ENCODE measurements at regions not wholly inside any gene's neighbourhood (a gene's known extent, or its start where the extent isn't known, plus 50 kb on each side); places are given as distances from the start of the nearest gene placed in this dataset.
"Not testable (repeated sequence)": the region's sequence is repeated elsewhere in the genome, so short reads cannot be mapped to it uniquely, and the experiment has no call there.

- no peak for TF ChIP-seq CTCF (IDR thresholded peaks at IDR 0.05)
- TF ChIP-seq POLR2AphosphoS5 (IDR thresholded peaks at IDR 0.05; ENCODE audit: insufficient read depth in 1 of 2, low read depth in 1 of 2): no peak
- TF ChIP-seq POLR2A (IDR thresholded peaks at IDR 0.05): no peak
- Histone ChIP-seq H3K9me3 (no peaks in the 10 kb centered on the region), H3K4me1 (no peaks in the 10 kb centered on the region), H3K4me3 (no peak overlapping the region), H3K27me3 (no peaks in the 10 kb centered on the region), H3K36me3 (no peaks in the 10 kb centered on the region), H3K27ac (no peak overlapping the region)
- intact Hi-C loops (cut with DNase I): no loop called here
- no peak for DNase-seq (ENCODE audit: extremely low spot score in 2 of 2)
Observed at GRCh38 chr11:67795746-67796145, 121.3 kb upstream of the ALDH3B2 start.

- DNase-seq (ENCODE audit: extremely low spot score in 2 of 2); H3K4me3 ChIP-seq; intact Hi-C loops (cut with DNase I); H3K9me3 ChIP-seq; H3K27ac ChIP-seq; H3K27me3 ChIP-seq; H3K4me1 ChIP-seq; H3K36me3 ChIP-seq: not testable (repeated sequence)
Observed at GRCh38 chr11:67793750-67794149, 119.3 kb upstream of the ALDH3B2 start.

- H3K4me1 ChIP-seq; H3K36me3 ChIP-seq; H3K27me3 ChIP-seq; intact Hi-C loops (cut with DNase I); H3K4me3 ChIP-seq; H3K9me3 ChIP-seq; H3K27ac ChIP-seq; DNase-seq (ENCODE audit: extremely low spot score in 2 of 2): not testable (repeated sequence)
- TF ChIP-seq CTCF (IDR thresholded peaks at IDR 0.05): peak; percentile 10 to 32 (median 20)
Observed at GRCh38 chr11:67792273-67792990, 118.0 kb upstream of the ALDH3B2 start.

GRCh38 chr11:67791598-67792170, 117.3 kb upstream of the ALDH3B2 start:
- H3K27me3 ChIP-seq; intact Hi-C loops (cut with DNase I); H3K4me3 ChIP-seq; H3K9me3 ChIP-seq; H3K36me3 ChIP-seq; DNase-seq (ENCODE audit: extremely low spot score in 2 of 2); H3K27ac ChIP-seq; H3K4me1 ChIP-seq: not testable (repeated sequence)

GRCh38 chr11:67788341-67788695, 113.9 kb upstream of the ALDH3B2 start:
- H3K27ac ChIP-seq; H3K9me3 ChIP-seq; intact Hi-C loops (cut with DNase I); H3K4me1 ChIP-seq; H3K4me3 ChIP-seq; DNase-seq (ENCODE audit: extremely low spot score in 2 of 2); H3K27me3 ChIP-seq; H3K36me3 ChIP-seq: not testable (repeated sequence)

GRCh38 chr11:67787681-67788340, 113.4 kb upstream of the ALDH3B2 start:
- intact Hi-C loops (cut with DNase I); H3K36me3 ChIP-seq; H3K9me3 ChIP-seq; H3K4me3 ChIP-seq; H3K27ac ChIP-seq; H3K27me3 ChIP-seq; DNase-seq (ENCODE audit: extremely low spot score in 2 of 2); H3K4me1 ChIP-seq: not testable (repeated sequence)

GRCh38 chr11:67781967-67782366, 107.5 kb upstream of the ALDH3B2 start:
- H3K9me3 ChIP-seq; H3K36me3 ChIP-seq; DNase-seq (ENCODE audit: extremely low spot score in 2 of 2); intact Hi-C loops (cut with DNase I); H3K27me3 ChIP-seq; H3K4me1 ChIP-seq; H3K27ac ChIP-seq; H3K4me3 ChIP-seq: not testable (repeated sequence)

GRCh38 chr11:67781506-67781905, 107.1 kb upstream of the ALDH3B2 start:
- intact Hi-C loops (cut with DNase I); DNase-seq (ENCODE audit: extremely low spot score in 2 of 2): not testable (repeated sequence)

More at GRCh38 chr11:67781506-67781905, 107.1 kb upstream of the ALDH3B2 start:
- H3K27ac ChIP-seq, H3K4me3 ChIP-seq, H3K36me3 ChIP-seq, H3K4me1 ChIP-seq, H3K27me3 ChIP-seq, H3K9me3 ChIP-seq: not testable (repeated sequence)
